ENCODE measurements at regions not wholly inside any gene's neighbourhood (a gene's known extent, or its start where the extent isn't known, plus 50 kb on each side); places are given as distances from the start of the nearest gene placed in this dataset.

GRCh38 chr2:172241222-172241621 is 138.5 kb upstream of the DLX2 start:
- Histone ChIP-seq H3K4me3 (replicated peaks in 1 of 4; ENCODE audit: control extremely low read depth in 1 of 4, insufficient read depth in 1 of 4, low read depth in 3 of 4, low read length in 4 of 4) (no peak overlapping the region), H3K9ac (ENCODE audit: insufficient read depth, low read length) (no peak overlapping the region), H3K27me3 (ENCODE audit: control insufficient read depth, insufficient read depth, low read length) (no peaks in the 10 kb centered on the region), H3K4me2 (ENCODE audit: extremely low read depth, insufficient read depth, low read length) (no peak overlapping the region), H2AFZ (ENCODE audit: low read length) (no peak overlapping the region), H4K20me1 (ENCODE audit: control insufficient read depth, extremely low read depth, insufficient read depth, low read length) (no peaks in the 10 kb centered on the region), H3K79me2 (ENCODE audit: control insufficient read depth, insufficient read depth, low read length) (no peaks in the 10 kb centered on the region), H3K36me3 (ENCODE audit: control insufficient read depth, insufficient read depth, low read length) (no peaks in the 10 kb centered on the region), H3K4me1 (ENCODE audit: control insufficient read depth, extremely low read depth, insufficient read depth, low read length) (no peaks in the 10 kb centered on the region), H3K27ac (ENCODE audit: insufficient read depth, low read length) (no peak overlapping the region), H3K9me3 (ENCODE audit: control insufficient read depth, insufficient read depth, low read depth, low read length) (no peaks in the 10 kb centered on the region)
- no peak for DNase-seq (ENCODE audit: low read depth in 2 of 2)
- TF ChIP-seq EZH2 (IDR thresholded peaks at IDR 0.05; ENCODE audit: low read length, missing control alignments): no peak

GRCh38 chr2:172242471-172242870 is 139.8 kb upstream of the DLX2 start:
- Histone ChIP-seq H3K79me2 (ENCODE audit: control insufficient read depth, insufficient read depth, low read length) (no peaks in the 10 kb centered on the region), H3K4me1 (ENCODE audit: control insufficient read depth, extremely low read depth, insufficient read depth, low read length) (peaks cover 2% of the 10 kb centered on the region), H3K9me3 (ENCODE audit: control insufficient read depth, insufficient read depth, low read depth, low read length) (no peaks in the 10 kb centered on the region), H3K27ac (ENCODE audit: insufficient read depth, low read length) (no peak overlapping the region), H3K4me3 (replicated peaks in 1 of 4; ENCODE audit: control extremely low read depth in 1 of 4, insufficient read depth in 1 of 4, low read depth in 3 of 4, low read length in 4 of 4) (no peak overlapping the region), H2AFZ (ENCODE audit: low read length) (no peak overlapping the region), H3K9ac (ENCODE audit: insufficient read depth, low read length) (no peak overlapping the region), H4K20me1 (ENCODE audit: control insufficient read depth, extremely low read depth, insufficient read depth, low read length) (no peaks in the 10 kb centered on the region), H3K4me2 (ENCODE audit: extremely low read depth, insufficient read depth, low read length) (no peak overlapping the region), H3K36me3 (ENCODE audit: control insufficient read depth, insufficient read depth, low read length) (no peaks in the 10 kb centered on the region), H3K27me3 (ENCODE audit: control insufficient read depth, insufficient read depth, low read length) (no peaks in the 10 kb centered on the region)
- no peak for TF ChIP-seq CTCF (conservative IDR thresholded peaks at IDR 0.05 in 1 of 2, IDR thresholded peaks at IDR 0.05 in 1 of 2; ENCODE audit: low read depth in 1 of 2, low read length in 2 of 2)
- TF ChIP-seq EZH2 (IDR thresholded peaks at IDR 0.05; ENCODE audit: low read length, missing control alignments): no peak
- DNase-seq (ENCODE audit: low read depth in 2 of 2): no peak

- H2AFZ ChIP-seq (ENCODE audit: low read length): no peak overlapping the region
- no peaks in the 10 kb centered on the region for H4K20me1 ChIP-seq (ENCODE audit: control insufficient read depth, extremely low read depth, insufficient read depth, low read length)
- TF ChIP-seq EZH2 (IDR thresholded peaks at IDR 0.05; ENCODE audit: low read length, missing control alignments): no peak
- no peaks in the 10 kb centered on the region for H3K27me3 ChIP-seq (ENCODE audit: control insufficient read depth, insufficient read depth, low read length)
- H3K4me2 ChIP-seq (ENCODE audit: extremely low read depth, insufficient read depth, low read length): no peak overlapping the region
- no peaks in the 10 kb centered on the region for H3K9me3 ChIP-seq (ENCODE audit: control insufficient read depth, insufficient read depth, low read depth, low read length)
- no peak overlapping the region for H3K27ac ChIP-seq (ENCODE audit: insufficient read depth, low read length)
- H3K4me1 ChIP-seq (ENCODE audit: control insufficient read depth, extremely low read depth, insufficient read depth, low read length): peaks cover 2% of the 10 kb centered on the region
- no peaks in the 10 kb centered on the region for H3K36me3 ChIP-seq (ENCODE audit: control insufficient read depth, insufficient read depth, low read length)
- DNase-seq (ENCODE audit: low read depth in 2 of 2): no peak
- H3K4me3 ChIP-seq (replicated peaks in 1 of 4; ENCODE audit: control extremely low read depth in 1 of 4, insufficient read depth in 1 of 4, low read depth in 3 of 4, low read length in 4 of 4): no peak overlapping the region
- H3K9ac ChIP-seq (ENCODE audit: insufficient read depth, low read length): no peak overlapping the region
- H3K79me2 ChIP-seq (ENCODE audit: control insufficient read depth, insufficient read depth, low read length): no peaks in the 10 kb centered on the region
Observed at GRCh38 chr2:172242961-172243360, 140.3 kb upstream of the DLX2 start.

GRCh38 chr2:172244419-172245130 is 141.9 kb upstream of the DLX2 start:
- DNase-seq (ENCODE audit: low read depth in 2 of 2): peak in 1 of 2 donors; percentile 44
- Histone ChIP-seq H3K27me3 (ENCODE audit: control insufficient read depth, insufficient read depth, low read length) (no peaks in the 10 kb centered on the region), H3K4me3 (replicated peaks in 1 of 4; ENCODE audit: control extremely low read depth in 1 of 4, insufficient read depth in 1 of 4, low read depth in 3 of 4, low read length in 4 of 4) (no peak overlapping the region), H3K9me3 (ENCODE audit: control insufficient read depth, insufficient read depth, low read depth, low read length) (no peaks in the 10 kb centered on the region), H2AFZ (ENCODE audit: low read length) (no peak overlapping the region), H4K20me1 (ENCODE audit: control insufficient read depth, extremely low read depth, insufficient read depth, low read length) (no peaks in the 10 kb centered on the region), H3K4me2 (ENCODE audit: extremely low read depth, insufficient read depth, low read length) (no peak overlapping the region), H3K36me3 (ENCODE audit: control insufficient read depth, insufficient read depth, low read length) (no peaks in the 10 kb centered on the region), H3K9ac (ENCODE audit: insufficient read depth, low read length) (no peak overlapping the region), H3K79me2 (ENCODE audit: control insufficient read depth, insufficient read depth, low read length) (no peaks in the 10 kb centered on the region), H3K4me1 (ENCODE audit: control insufficient read depth, extremely low read depth, insufficient read depth, low read length) (peaks cover 9% of the 10 kb centered on the region), H3K27ac (ENCODE audit: insufficient read depth, low read length) (no peak overlapping the region)
- no peak for TF ChIP-seq EZH2 (IDR thresholded peaks at IDR 0.05; ENCODE audit: low read length, missing control alignments)
- no peak for TF ChIP-seq CTCF (conservative IDR thresholded peaks at IDR 0.05 in 1 of 2, IDR thresholded peaks at IDR 0.05 in 1 of 2; ENCODE audit: low read depth in 1 of 2, low read length in 2 of 2)
